Kidney capillary endothelial cell (primary cell): ENCODE measurements at regions not wholly inside any gene's neighbourhood (a gene's known extent, or its start where the extent isn't known, plus 50 kb on each side); places are given as distances from the start of the nearest gene placed in this dataset.
"Not testable (repeated sequence)": the region's sequence is repeated elsewhere in the genome, so short reads cannot be mapped to it uniquely, and the experiment has no call there.

Source experiments
- DNase-seq: peaks from one replicate; pipeline ENCODE4 v3.0.0-alpha.2; 2018; ENCODE audit warnings: low spot score

- no peak for DNase-seq
Observed at GRCh38 chr1:87398641-87399040, 70.0 kb downstream of the LMO4 start.

- no peak for DNase-seq
Observed at GRCh38 chr1:87399264-87399663, 70.6 kb downstream of the LMO4 start.

GRCh38 chr1:87399701-87400100 lies 71.0 kb downstream of the LMO4 start:
- no peak for DNase-seq

GRCh38 chr1:87400813-87401212 lies 72.1 kb downstream of the LMO4 start:
- DNase-seq: no peak

GRCh38 chr1:87402241-87403002 lies 73.7 kb downstream of the LMO4 start:
- DNase-seq: no peak

GRCh38 chr1:87403061-87403820 lies 74.6 kb downstream of the LMO4 start:
- no peak for DNase-seq

- no peak for DNase-seq
Observed at GRCh38 chr1:87404296-87404695, 75.6 kb downstream of the LMO4 start.

GRCh38 chr1:87408665-87409248 lies 80.1 kb downstream of the LMO4 start:
- DNase-seq: no peak

GRCh38 chr1:87410776-87411480 lies 82.2 kb downstream of the LMO4 start:
- no peak for DNase-seq

- not testable (repeated sequence) for DNase-seq
Observed at GRCh38 chr1:87413846-87414245, 85.2 kb downstream of the LMO4 start.

- DNase-seq: no peak
Observed at GRCh38 chr1:87418048-87418447, 89.4 kb downstream of the LMO4 start.

GRCh38 chr1:87421809-87422208 lies 93.1 kb downstream of the LMO4 start:
- no peak for DNase-seq

- no peak for DNase-seq
Observed at GRCh38 chr1:87424541-87424940, 95.9 kb downstream of the LMO4 start.

- DNase-seq: no peak
Observed at GRCh38 chr1:87426463-87427249, 98.0 kb downstream of the LMO4 start.

- DNase-seq: no peak
Observed at GRCh38 chr1:87428367-87428766, 99.7 kb downstream of the LMO4 start.

GRCh38 chr1:87428883-87429282 lies 100.2 kb downstream of the LMO4 start:
- no peak for DNase-seq

- no peak for DNase-seq
Observed at GRCh38 chr1:87432685-87433084, 104.0 kb downstream of the LMO4 start.

GRCh38 chr1:87433101-87433500 lies 104.4 kb downstream of the LMO4 start:
- DNase-seq: not testable (repeated sequence)

- no peak for DNase-seq
Observed at GRCh38 chr1:87435484-87435883, 106.8 kb downstream of the LMO4 start.

GRCh38 chr1:87436115-87436514 lies 107.4 kb downstream of the LMO4 start:
- not testable (repeated sequence) for DNase-seq

GRCh38 chr1:87436534-87436933 lies 107.9 kb downstream of the LMO4 start:
- no peak for DNase-seq
